GM23248 (cell line): ENCODE measurements at regions not wholly inside any gene's neighbourhood (a gene's known extent, or its start where the extent isn't known, plus 50 kb on each side); places are given as distances from the start of the nearest gene placed in this dataset.

Experiments used
- EZH2 ChIP-seq: fragments of 200-600 bp; sonication (generic); IDR thresholded peaks from 2 replicates; pipeline ENCODE4 v1.6.1; 2018; ENCODE audit warnings: antibody characterized with exemption, mild to moderate bottlenecking; ENCODE audit not compliant: insufficient read depth, poor library complexity, severe bottlenecking
- EZH2phosphoT487 ChIP-seq: fragments of 200-600 bp; sonication (generic); IDR thresholded peaks from 2 replicates; pipeline ENCODE4 v1.6.1; 2018; ENCODE audit warnings: antibody characterized with exemption, moderate library complexity, mild to moderate bottlenecking, low read depth; ENCODE audit not compliant: insufficient read depth

DNA sequence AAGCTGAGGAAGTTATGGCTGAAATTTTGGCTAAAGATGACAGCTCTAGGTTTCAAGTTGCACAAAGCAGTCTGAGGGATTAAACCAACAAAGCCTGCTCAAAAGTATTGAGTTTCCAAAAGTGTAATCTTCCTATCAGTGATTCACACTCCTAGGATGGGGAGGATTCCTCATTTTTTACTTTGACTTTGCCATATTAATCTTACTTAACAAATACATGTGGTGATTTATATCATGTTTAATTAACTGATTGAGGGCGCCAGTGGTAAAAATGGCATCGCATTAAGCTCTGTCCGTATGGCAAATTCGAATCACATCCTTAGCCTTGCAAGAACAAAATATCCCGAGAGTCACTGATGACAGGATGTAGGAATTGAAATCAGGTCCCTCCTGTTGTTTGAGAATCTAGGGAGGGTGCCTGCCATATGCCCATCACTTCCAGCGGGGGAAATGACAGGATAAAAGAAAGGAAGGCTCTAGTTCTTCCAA, 78.1 kb upstream of the ETAA1 start:
- TF ChIP-seq EZH2 = no peak
- no peak for TF ChIP-seq EZH2phosphoT487
